ENCODE measurements at regions not wholly inside any gene's neighbourhood (a gene's known extent, or its start where the extent isn't known, plus 50 kb on each side); places are given as distances from the start of the nearest gene placed in this dataset.

DNA sequence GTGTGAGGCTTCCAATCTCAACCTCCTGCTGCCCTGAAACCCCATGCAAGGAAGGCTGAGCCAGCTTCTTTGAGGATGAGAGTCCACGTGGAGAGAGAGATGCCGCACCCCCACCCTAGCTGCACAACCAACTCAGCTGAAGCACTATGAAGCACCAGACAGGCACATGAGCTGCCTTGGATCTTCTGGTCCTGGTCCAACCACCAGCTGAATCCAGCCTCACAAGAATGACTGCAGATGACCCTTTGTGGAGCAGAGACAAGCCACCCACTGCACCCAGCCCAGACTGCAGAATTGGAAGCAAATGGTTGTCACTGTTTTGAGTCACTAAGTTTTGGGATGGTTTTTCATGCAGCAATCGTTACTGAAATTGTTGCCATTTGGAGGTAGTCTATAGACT, 149.6 kb upstream of the SYT13 start:
- H3K4me3 ChIP-seq (ENCODE audit: low read depth, low read length, poor library complexity, severe bottlenecking): no peak overlapping the region
- H2AFZ ChIP-seq (ENCODE audit: low read length): no peak overlapping the region
- no peak overlapping the region for H3K27ac ChIP-seq (ENCODE audit: low read depth, low read length, poor library complexity, severe bottlenecking)
- TF ChIP-seq, protein P1, sequence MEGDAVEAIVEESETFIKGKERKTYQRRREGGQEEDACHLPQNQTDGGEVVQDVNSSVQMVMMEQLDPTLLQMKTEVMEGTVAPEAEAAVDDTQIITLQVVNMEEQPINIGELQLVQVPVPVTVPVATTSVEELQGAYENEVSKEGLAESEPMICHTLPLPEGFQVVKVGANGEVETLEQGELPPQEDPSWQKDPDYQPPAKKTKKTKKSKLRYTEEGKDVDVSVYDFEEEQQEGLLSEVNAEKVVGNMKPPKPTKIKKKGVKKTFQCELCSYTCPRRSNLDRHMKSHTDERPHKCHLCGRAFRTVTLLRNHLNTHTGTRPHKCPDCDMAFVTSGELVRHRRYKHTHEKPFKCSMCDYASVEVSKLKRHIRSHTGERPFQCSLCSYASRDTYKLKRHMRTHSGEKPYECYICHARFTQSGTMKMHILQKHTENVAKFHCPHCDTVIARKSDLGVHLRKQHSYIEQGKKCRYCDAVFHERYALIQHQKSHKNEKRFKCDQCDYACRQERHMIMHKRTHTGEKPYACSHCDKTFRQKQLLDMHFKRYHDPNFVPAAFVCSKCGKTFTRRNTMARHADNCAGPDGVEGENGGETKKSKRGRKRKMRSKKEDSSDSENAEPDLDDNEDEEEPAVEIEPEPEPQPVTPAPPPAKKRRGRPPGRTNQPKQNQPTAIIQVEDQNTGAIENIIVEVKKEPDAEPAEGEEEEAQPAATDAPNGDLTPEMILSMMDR (conservative IDR thresholded peaks at IDR 0.05; ENCODE audit: low read length): no peak
- no peak for TF ChIP-seq EZH2phosphoT487 (IDR thresholded peaks at IDR 0.05; ENCODE audit: borderline replicate concordance, low read depth, low read length)
- no TSS peak for BruUV-seq (replicated peaks)
- H3K36me3 ChIP-seq (ENCODE audit: insufficient read depth, low read length): no peaks in the 10 kb centered on the region
- intact Hi-C loops (cut with micrococcal nuclease; ENCODE audit: unreplicated experiment): no loop called here
- H3K9me2 ChIP-seq (ENCODE audit: insufficient read depth, low read length): no peaks in the 10 kb centered on the region
- H3K9me3 ChIP-seq (ENCODE audit: low read length): no peaks in the 10 kb centered on the region
- no peak for DNase-seq (ENCODE audit: low spot score)
- CTCF ChIA-PET (ENCODE audit: unreplicated experiment): no interaction called here
- H4K20me1 ChIP-seq (ENCODE audit: insufficient read depth, low read length): no peaks in the 10 kb centered on the region
- no peaks in the 10 kb centered on the region for H3K79me2 ChIP-seq (ENCODE audit: insufficient read depth, low read depth, low read length)
- POLR2A ChIA-PET: interaction anchor here (1.0 kb wide), 1 partner anchor 341 kb away, joined by 3 read pairs; no protein-coding TSS in a partner anchor
- H3K4me2 ChIP-seq (ENCODE audit: low read length): no peak overlapping the region
- H3K4me1 ChIP-seq (ENCODE audit: insufficient read depth, low read length, poor library complexity, severe bottlenecking): no peaks in the 10 kb centered on the region

DNA sequence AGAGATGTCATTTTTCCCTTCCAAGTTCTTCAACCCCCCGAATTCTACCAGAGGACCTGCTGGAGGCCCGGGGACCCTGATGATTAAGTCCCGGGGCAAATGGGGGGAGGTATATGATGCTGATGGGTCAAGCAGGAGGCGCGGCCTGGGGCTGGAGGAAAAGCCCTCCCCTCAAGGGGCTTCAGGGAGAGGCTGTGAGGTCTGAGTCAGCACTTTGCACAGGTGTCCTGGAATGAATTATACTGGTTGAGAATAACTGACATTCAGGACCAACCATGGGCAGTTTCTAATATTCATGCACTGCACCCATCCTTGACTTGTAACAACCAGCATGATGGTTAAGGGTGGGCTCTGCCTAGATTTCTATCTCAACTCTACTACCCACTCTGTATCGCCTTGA, 146.8 kb upstream of the SYT13 start:
- no peaks in the 10 kb centered on the region for H3K79me2 ChIP-seq (ENCODE audit: insufficient read depth, low read depth, low read length)
- POLR2A ChIA-PET: no interaction called here
- H4K20me1 ChIP-seq (ENCODE audit: insufficient read depth, low read length): no peaks in the 10 kb centered on the region
- H3K4me1 ChIP-seq (ENCODE audit: insufficient read depth, low read length, poor library complexity, severe bottlenecking): no peaks in the 10 kb centered on the region
- no peak overlapping the region for H3K27ac ChIP-seq (ENCODE audit: low read depth, low read length, poor library complexity, severe bottlenecking)
- H3K9me3 ChIP-seq (ENCODE audit: low read length): no peaks in the 10 kb centered on the region
- DNase-seq (ENCODE audit: low spot score): no peak
- CTCF ChIA-PET (ENCODE audit: unreplicated experiment): no interaction called here
- TF ChIP-seq, protein P1 (conservative IDR thresholded peaks at IDR 0.05; ENCODE audit: low read length): no peak
- TF ChIP-seq EZH2phosphoT487 (IDR thresholded peaks at IDR 0.05; ENCODE audit: borderline replicate concordance, low read depth, low read length): no peak
- H2AFZ ChIP-seq (ENCODE audit: low read length): no peak overlapping the region
- H3K4me3 ChIP-seq (ENCODE audit: low read depth, low read length, poor library complexity, severe bottlenecking): no peak overlapping the region
- intact Hi-C loops (cut with micrococcal nuclease; ENCODE audit: unreplicated experiment): no loop called here
- no peaks in the 10 kb centered on the region for H3K36me3 ChIP-seq (ENCODE audit: insufficient read depth, low read length)
- H3K9me2 ChIP-seq (ENCODE audit: insufficient read depth, low read length): no peaks in the 10 kb centered on the region
- no TSS peak for BruUV-seq (replicated peaks)
- no peak overlapping the region for H3K4me2 ChIP-seq (ENCODE audit: low read length)

DNA sequence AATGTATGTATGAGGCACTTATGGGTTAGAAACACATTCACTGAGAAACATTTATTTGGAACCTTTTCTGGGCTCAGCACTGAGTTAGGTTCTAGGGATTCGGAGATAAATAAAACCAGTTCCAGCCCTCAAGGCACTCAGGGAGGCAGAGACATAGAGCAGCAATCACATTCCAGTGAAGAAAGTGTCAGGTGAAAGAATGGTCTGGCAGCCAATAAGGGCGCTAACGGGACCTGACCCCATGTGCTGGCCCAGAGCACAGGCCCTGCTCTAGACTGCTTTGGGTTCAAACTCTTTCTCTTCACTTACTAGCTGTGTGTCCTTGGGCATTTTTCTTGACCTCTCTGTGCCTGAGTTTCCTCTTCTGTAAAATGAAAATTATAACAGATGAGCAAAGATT, 146.0 kb upstream of the SYT13 start:
- intact Hi-C loops (cut with micrococcal nuclease; ENCODE audit: unreplicated experiment): no loop called here
- Histone ChIP-seq H3K9me2 (ENCODE audit: insufficient read depth, low read length) (no peaks in the 10 kb centered on the region), H2AFZ (ENCODE audit: low read length) (no peak overlapping the region), H3K4me2 (ENCODE audit: low read length) (no peak overlapping the region), H3K79me2 (ENCODE audit: insufficient read depth, low read depth, low read length) (no peaks in the 10 kb centered on the region), H3K27ac (ENCODE audit: low read depth, low read length, poor library complexity, severe bottlenecking) (no peak overlapping the region), H3K4me1 (ENCODE audit: insufficient read depth, low read length, poor library complexity, severe bottlenecking) (no peaks in the 10 kb centered on the region), H3K4me3 (ENCODE audit: low read depth, low read length, poor library complexity, severe bottlenecking) (no peak overlapping the region), H4K20me1 (ENCODE audit: insufficient read depth, low read length) (no peaks in the 10 kb centered on the region), H3K9me3 (ENCODE audit: low read length) (no peaks in the 10 kb centered on the region), H3K36me3 (ENCODE audit: insufficient read depth, low read length) (no peaks in the 10 kb centered on the region)
- no peak for TF ChIP-seq EZH2phosphoT487 (IDR thresholded peaks at IDR 0.05; ENCODE audit: borderline replicate concordance, low read depth, low read length)
- TF ChIP-seq, protein P1 (conservative IDR thresholded peaks at IDR 0.05; ENCODE audit: low read length): no peak
- DNase-seq (ENCODE audit: low spot score): no peak
- ChIA-PET CTCF (ENCODE audit: unreplicated experiment) (no interaction called here), POLR2A (no interaction called here)
- no TSS peak for BruUV-seq (replicated peaks)
